GM18858 (cell line): ENCODE measurements at regions not wholly inside any gene's neighbourhood (a gene's known extent, or its start where the extent isn't known, plus 50 kb on each side); places are given as distances from the start of the nearest gene placed in this dataset.
A peak's percentile ranks its signal among the peaks of the same experiment; 100 is the strongest.
"Not testable (repeated sequence)": the region's sequence is repeated elsewhere in the genome, so short reads cannot be mapped to it uniquely, and the experiment has no call there.

Experiments
- ATAC-seq: cut with Tn5 transposase; IDR thresholded peaks from one replicate; pipeline ENCODE4 v1.9.1; 2021; ENCODE audit not compliant: unreplicated experiment

DNA sequence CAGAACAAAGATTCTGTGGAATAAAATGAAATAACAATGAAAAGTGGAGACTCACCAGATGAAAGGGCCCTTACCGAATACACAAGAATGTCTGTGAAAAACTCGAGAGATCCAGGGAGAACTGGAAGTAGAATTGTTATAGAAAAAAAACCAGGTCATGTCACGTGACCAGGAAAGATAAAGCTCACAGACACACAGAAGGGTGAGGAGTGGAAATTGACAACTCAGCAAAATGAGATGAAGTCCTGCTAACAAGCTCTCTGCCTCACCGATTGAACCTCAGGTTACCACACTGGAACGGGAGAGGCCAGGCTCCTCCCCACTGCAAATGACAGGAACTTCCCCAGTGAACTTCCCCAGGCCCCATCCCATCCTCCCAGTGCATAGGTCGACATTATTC, 1618.0 kb upstream of the PCDH10 start:
- ATAC-seq, result no peak

GRCh38 chr4:131534944-131535645, 1614.0 kb upstream of the PCDH10 start:
- no peak for ATAC-seq

GRCh38 chr4:131540256-131540655, 1608.8 kb upstream of the PCDH10 start:
- no peak for ATAC-seq

DNA sequence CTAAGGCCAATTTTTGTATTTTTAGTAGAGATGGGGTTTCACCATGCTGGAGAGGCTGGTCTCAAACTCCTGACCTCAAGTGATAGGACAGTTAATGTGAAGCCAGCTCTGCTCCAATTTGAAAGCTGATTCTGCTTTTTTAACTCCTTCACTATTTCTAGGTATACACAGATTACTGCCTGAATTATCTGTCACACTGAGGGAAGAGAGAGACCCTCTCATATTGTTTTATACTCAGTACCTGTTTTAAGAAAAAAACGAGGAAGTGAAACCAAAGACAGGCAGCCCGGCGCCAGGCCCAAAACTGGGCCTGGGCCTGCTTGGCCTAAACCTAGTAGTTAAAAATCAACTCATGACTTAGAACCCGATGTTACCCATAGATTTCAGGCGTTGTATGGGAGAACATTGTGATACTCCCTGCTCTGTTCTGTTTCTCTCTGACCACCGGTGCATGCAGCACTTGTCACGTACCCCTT, 1601.5 kb upstream of the PCDH10 start:
- peak; percentile 76 for ATAC-seq

GRCh38 chr4:131551306-131551705, 1597.8 kb upstream of the PCDH10 start:
- ATAC-seq, result no peak

- ATAC-seq, result no peak
These were observed 1583.1 kb upstream of the PCDH10 start for GRCh38 chr4:131566026-131566425.

DNA sequence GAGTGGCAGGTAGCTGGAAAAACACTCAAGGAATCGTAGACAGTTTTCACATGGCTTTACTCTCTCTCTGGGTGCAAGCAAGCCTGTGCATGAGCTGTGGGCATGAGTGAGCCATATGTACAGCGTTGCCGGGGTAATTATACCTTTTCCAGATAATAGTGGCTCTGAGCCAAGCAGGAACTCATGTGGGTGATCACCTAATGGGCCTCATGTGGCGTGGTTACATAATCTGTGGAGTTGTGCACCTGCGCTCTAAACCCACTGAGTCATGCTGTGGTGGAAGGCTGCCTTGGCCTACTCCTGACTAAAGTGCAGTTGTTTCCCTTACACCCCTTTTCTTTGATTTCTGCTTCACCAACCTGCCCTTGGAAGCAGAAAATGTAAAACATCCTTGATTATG, 1564.5 kb upstream of the PCDH10 start:
- no peak for ATAC-seq

GRCh38 chr4:131595140-131595539, 1554.0 kb upstream of the PCDH10 start:
- no peak for ATAC-seq

GRCh38 chr4:131603705-131604104, 1545.4 kb upstream of the PCDH10 start:
- no peak for ATAC-seq

DNA sequence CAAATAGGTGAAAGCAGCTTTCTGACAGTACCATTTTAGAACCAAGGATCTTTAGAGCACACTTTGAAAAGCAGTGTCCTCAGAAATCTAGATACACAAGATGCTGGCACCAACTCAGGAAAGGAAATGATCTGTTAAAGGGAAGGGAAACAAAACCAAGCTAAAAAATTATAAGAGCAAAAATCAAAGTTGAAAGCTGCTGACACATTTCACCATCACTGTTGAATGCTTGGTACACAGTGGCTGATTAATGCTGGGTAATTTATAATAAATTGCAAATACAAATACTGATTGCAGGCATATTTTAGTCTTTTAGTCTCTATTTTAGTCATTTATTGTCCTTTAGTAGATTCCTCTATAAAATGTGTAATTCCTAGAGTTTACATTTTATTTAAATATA, 1540.1 kb upstream of the PCDH10 start:
- no peak for ATAC-seq

- ATAC-seq, result not testable (repeated sequence)
These were observed 1538.6 kb upstream of the PCDH10 start for GRCh38 chr4:131610517-131610916.

DNA sequence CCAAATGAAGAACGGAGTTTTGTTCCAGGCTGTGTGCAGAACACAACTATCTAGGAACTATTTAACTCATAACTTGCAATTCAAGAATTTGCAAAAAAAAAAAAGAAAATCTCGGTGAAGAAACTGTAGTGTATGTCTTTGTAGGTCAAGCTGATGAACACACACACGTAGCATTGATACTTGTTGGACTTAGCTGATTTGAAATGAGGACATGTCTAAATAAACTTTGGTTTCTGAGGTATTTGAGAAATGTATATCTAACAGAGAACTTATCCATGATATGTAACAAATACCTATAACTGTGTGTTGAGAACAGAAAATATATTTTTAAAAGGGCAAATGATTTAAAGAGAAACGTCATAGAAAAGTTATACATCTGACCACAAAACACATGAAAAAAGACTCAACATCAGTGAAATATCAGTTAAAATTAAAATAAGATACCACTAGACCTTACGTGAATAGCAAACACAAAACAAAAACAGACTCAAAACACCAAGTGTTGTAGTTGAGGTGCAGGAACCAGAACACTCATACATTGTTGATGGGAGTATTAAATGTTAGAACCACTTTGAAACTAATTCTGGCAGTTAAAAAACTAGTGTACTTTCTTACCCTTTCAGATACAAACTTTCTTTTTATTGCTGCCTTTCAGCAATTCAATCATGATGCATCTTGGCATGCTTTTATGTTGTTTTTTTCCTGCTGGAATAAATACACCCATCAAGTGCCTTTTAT, 1535.8 kb upstream of the PCDH10 start:
- peak; percentile 26 for ATAC-seq

- peak; percentile 84 for ATAC-seq
These were observed 1535.3 kb upstream of the PCDH10 start for GRCh38 chr4:131613824-131614216.

GRCh38 chr4:131632877-131633276, 1516.2 kb upstream of the PCDH10 start:
- no peak for ATAC-seq

GRCh38 chr4:131635191-131635590, 1513.9 kb upstream of the PCDH10 start:
- no peak for ATAC-seq

- no peak for ATAC-seq
These were observed 1510.3 kb upstream of the PCDH10 start for GRCh38 chr4:131638781-131639180.

GRCh38 chr4:131644619-131645018, 1504.5 kb upstream of the PCDH10 start:
- no peak for ATAC-seq

DNA sequence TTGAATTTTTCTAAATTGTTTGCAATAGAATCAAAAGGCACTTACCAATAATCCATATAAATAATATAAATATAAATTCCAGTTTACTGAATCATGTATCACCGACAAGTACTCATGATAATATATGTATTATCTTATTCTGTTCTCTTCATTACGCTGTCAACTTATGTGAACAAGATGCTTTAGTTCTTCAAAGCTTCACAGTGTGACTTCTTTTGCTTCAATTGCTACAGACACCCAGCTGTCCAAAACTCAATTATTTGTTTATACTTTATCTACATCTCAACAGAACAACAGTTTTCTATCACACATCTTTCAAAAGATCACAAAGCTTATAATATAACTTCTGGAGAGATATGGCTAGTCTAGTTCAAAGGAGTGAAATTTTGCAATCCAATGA, 1499.9 kb upstream of the PCDH10 start:
- ATAC-seq, result no peak

DNA sequence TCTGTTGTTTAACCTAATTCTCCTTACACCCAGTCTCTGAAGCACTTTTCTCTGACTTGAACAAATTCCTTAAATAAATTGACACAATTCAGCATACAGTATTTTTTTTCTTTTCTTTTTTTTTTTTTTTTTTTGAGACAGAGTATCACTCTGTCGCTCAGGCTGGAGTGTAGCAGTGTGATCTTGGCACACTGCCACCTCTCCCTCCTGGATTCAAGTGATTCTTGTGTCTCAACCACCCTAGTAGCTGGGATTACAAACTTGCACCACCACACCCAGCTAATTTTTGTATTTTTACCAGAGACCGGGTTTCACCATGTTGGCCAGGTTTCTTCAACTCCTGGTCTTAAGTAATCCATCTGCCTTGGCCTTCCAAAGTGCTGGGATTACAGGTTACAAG, 1498.1 kb upstream of the PCDH10 start:
- no peak for ATAC-seq

DNA sequence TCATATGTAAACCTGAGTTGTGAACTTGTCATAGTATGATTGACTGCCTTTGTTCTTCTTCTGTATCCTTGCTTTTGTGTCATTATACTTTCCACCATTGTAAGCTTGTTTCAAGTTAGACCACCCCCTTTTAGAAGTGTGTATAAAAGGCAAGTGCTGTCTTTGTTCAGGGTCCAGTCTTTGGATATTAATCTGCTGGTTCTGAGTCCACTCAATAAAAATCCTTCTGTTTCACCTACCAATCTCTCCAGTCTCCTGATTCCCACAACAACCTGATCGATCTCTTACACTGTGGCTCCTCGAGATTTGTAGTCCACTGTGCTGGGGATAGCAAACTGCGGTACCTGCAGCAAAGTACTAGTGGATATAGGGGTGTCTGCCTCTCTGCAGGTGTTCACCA, 1465.8 kb upstream of the PCDH10 start:
- not testable (repeated sequence) for ATAC-seq

- ATAC-seq, result no peak
These were observed 1427.2 kb upstream of the PCDH10 start for GRCh38 chr4:131721883-131722282.

- not testable (repeated sequence) for ATAC-seq
These were observed 1426.0 kb upstream of the PCDH10 start for GRCh38 chr4:131723069-131723468.
